CD14-positive monocyte (primary cell): ENCODE measurements at regions not wholly inside any gene's neighbourhood (a gene's known extent, or its start where the extent isn't known, plus 50 kb on each side); places are given as distances from the start of the nearest gene placed in this dataset.

Source experiments
- DNase-seq, 3 donors: peaks; one replicate each; pipeline ENCODE4 v3.0.0-alpha.2; 2011 to 2022
- H2AFZ ChIP-seq: 2 replicates; pipeline ENCODE4 v1.6.0; 2012; ENCODE audit warnings: mild to moderate bottlenecking, low read depth, low read length, inconsistent platforms; ENCODE audit not compliant: insufficient read depth, poor library complexity, severe bottlenecking
- H3K27ac ChIP-seq, 2 donors: 1 replicate in 1 of 2; 2 replicates in 1 of 2; pipeline ENCODE4 v1.5.1; 2012 to 2013; ENCODE audit warnings: low read length in 2 of 2, control low read depth in 1 of 2, inconsistent platforms in 1 of 2, low read depth in 1 of 2, mild to moderate bottlenecking in 1 of 2
- H3K27me3 ChIP-seq, 2 donors: one replicate each; pipeline versions ENCODE4 v1.6.0 to v1.6.1; 2011 to 2013; ENCODE audit warnings: low read length in 2 of 2; ENCODE audit not compliant: control insufficient read depth in 2 of 2, insufficient read depth in 2 of 2
- H3K36me3 ChIP-seq, 2 donors: replicated peaks in 1 of 2; 1 replicate in 1 of 2; 2 replicates in 1 of 2; pipeline versions ENCODE4 v1.5.1 to v1.6.1; 2012 to 2013; ENCODE audit warnings: low read length in 2 of 2, control low read depth in 1 of 2, inconsistent platforms in 1 of 2, mild to moderate bottlenecking in 1 of 2; ENCODE audit not compliant: insufficient read depth in 2 of 2, control insufficient read depth in 1 of 2
- H3K4me1 ChIP-seq, 2 donors: 1 replicate in 1 of 2; 2 replicates in 1 of 2; pipeline versions ENCODE4 v1.5.1 to v1.6.1; 2012 to 2013; ENCODE audit warnings: low read length in 2 of 2, control low read depth in 1 of 2, inconsistent platforms in 1 of 2, mild to moderate bottlenecking in 1 of 2, moderate library complexity in 1 of 2; ENCODE audit not compliant: insufficient read depth in 2 of 2, control insufficient read depth in 1 of 2
- H3K4me2 ChIP-seq: replicated peaks from 2 replicates; pipeline ENCODE3; 2012; ENCODE audit warnings: low read length, moderate library complexity, mild to moderate bottlenecking; ENCODE audit not compliant: poor library complexity, severe bottlenecking; ENCODE audit errors: extremely low read depth
- H3K4me3 ChIP-seq, 3 experiments: fragments of 200-600 bp in 1 of 3; sonication (generic) in 1 of 3; replicated peaks in 1 of 3; 1 replicate in 2 of 3; 2 replicates in 1 of 3; pipeline ENCODE4 v1.5.1; 2011 to 2013; ENCODE audit warnings: low read length in 3 of 3, mild to moderate bottlenecking in 3 of 3, control low read depth in 2 of 3, low read depth in 2 of 3, inconsistent platforms in 1 of 3, moderate library complexity in 1 of 3
- H3K79me2 ChIP-seq: 2 replicates; pipeline ENCODE4 v1.6.0; 2012; ENCODE audit warnings: mild to moderate bottlenecking, control low read depth, inconsistent platforms, low read length, moderate library complexity; ENCODE audit not compliant: insufficient read depth
- H3K9ac ChIP-seq: 2 replicates; pipeline ENCODE4 v1.6.0; 2017; ENCODE audit warnings: low read length, mild to moderate bottlenecking; ENCODE audit not compliant: insufficient read depth, poor library complexity, severe bottlenecking
- H3K9me3 ChIP-seq, 2 donors: replicated peaks in 1 of 2; 1 replicate in 1 of 2; 2 replicates in 1 of 2; pipeline versions ENCODE4 v1.5.1 to v1.6.1; 2012 to 2013; ENCODE audit warnings: low read length in 2 of 2, control low read depth in 1 of 2; ENCODE audit not compliant: control insufficient read depth in 1 of 2, insufficient read depth in 1 of 2
- H4K20me1 ChIP-seq: 2 replicates; pipeline ENCODE4 v1.6.0; 2012; ENCODE audit warnings: mild to moderate bottlenecking, low read length, control low read depth, moderate library complexity; ENCODE audit not compliant: insufficient read depth
- H3K27ac Mint-ChIP-seq, 7 donors: one replicate each; pipeline ENCODE4 v1.8.0; 2020; ENCODE audit warnings: mild to moderate bottlenecking in 7 of 7, mixed read lengths in 7 of 7, moderate library complexity in 6 of 7, inconsistent platforms in 2 of 7
- H3K27me3 Mint-ChIP-seq, 3 donors: one replicate each; pipeline ENCODE4 v1.8.0; 2021 to 2022; ENCODE audit warnings: low read depth in 3 of 3, mild to moderate bottlenecking in 3 of 3, mixed read lengths in 3 of 3, moderate library complexity in 3 of 3, inconsistent platforms in 1 of 3
- H3K36me3 Mint-ChIP-seq, 2 donors: one replicate each; pipeline ENCODE4 v1.8.0; 2020; ENCODE audit warnings: mixed read lengths in 2 of 2, inconsistent platforms in 1 of 2, mild to moderate bottlenecking in 1 of 2
- H3K4me1 Mint-ChIP-seq: one replicate; pipeline ENCODE4 v1.8.0; 2020; ENCODE audit warnings: mild to moderate bottlenecking, mixed read lengths
- H3K4me3 Mint-ChIP-seq, 2 donors: one replicate each; pipeline ENCODE4 v1.8.0; 2020; ENCODE audit warnings: mild to moderate bottlenecking in 2 of 2, mixed read lengths in 2 of 2, moderate library complexity in 1 of 2
- H3K9me3 Mint-ChIP-seq, 7 donors: one replicate each; pipeline ENCODE4 v1.8.0; 2020 to 2022; ENCODE audit warnings: mixed read lengths in 7 of 7, mild to moderate bottlenecking in 6 of 7, moderate library complexity in 6 of 7, inconsistent platforms in 2 of 7
- WGBS: methylation state at CpG from one replicate; pipeline ENCODE4 v1.1.5; 2013; ENCODE audit warnings: missing lambda C conversion rate; ENCODE audit not compliant: insufficient coverage; 5-methylcytosine and 5-hydroxymethylcytosine counted together
- intact Hi-C, 2 donors: fragments of 100-400 bp; cut with micrococcal nuclease; formaldehyde crosslinking; loops; one replicate each; pipeline versions ENCODE4 v1.15.0 to v1.15.1; 2023
- TF ChIP-seq, protein P1 (sequence below): fragments of 200-600 bp; IDR thresholded peaks from one replicate; pipeline ENCODE4 v1.8.0; 2022; ENCODE audit warnings: antibody characterized with exemption, mild to moderate bottlenecking

DNA sequence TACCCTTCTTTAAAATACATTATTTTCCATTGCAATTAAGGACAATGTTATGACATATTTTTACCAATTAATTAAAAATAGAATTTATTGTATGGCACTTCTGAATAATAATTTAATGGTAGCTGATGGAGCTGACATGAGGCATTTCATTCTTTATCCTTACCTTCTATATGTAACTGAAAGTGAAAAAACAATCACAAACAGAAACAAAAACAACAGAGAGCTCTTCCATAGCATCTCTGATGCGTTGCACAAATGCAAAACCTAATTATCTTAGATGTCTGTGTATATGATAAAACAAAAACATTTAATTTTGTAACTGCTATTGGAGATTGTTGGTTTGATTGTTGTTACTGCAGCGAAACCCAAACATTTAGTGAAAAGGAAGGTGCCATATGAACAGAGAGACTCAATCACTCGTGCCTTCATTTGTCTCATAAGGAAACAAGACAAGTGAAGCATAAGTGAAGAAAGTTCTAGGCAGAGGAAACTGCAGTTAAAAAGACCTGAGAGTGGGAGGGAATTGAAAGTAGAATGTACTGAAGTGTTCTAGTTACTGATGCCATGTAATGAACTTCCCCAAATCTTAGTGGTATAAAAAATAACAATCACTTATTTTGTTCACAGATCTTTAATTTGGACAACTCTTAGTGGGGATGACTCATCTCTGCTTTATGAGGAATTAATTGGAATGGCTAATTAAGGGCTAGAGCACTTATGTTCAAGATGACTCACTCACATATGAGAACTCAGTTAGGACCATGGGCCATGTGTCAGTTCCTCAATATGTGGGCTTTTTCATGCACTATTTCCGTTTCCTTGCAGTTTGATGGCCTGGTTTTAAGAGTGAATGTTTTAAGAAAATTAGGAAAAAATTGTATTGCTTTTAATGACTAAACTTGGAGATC, 245.0 kb upstream of the OLFM3 start:
- TF ChIP-seq, protein P1, sequence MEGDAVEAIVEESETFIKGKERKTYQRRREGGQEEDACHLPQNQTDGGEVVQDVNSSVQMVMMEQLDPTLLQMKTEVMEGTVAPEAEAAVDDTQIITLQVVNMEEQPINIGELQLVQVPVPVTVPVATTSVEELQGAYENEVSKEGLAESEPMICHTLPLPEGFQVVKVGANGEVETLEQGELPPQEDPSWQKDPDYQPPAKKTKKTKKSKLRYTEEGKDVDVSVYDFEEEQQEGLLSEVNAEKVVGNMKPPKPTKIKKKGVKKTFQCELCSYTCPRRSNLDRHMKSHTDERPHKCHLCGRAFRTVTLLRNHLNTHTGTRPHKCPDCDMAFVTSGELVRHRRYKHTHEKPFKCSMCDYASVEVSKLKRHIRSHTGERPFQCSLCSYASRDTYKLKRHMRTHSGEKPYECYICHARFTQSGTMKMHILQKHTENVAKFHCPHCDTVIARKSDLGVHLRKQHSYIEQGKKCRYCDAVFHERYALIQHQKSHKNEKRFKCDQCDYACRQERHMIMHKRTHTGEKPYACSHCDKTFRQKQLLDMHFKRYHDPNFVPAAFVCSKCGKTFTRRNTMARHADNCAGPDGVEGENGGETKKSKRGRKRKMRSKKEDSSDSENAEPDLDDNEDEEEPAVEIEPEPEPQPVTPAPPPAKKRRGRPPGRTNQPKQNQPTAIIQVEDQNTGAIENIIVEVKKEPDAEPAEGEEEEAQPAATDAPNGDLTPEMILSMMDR, result no peak
- Mint-ChIP-seq H3K36me3 (no peaks in the 10 kb centered on the region), H3K4me1 (no peaks in the 10 kb centered on the region), H3K9me3 (peaks cover 0 to 2% (median 0%) of the 10 kb centered on the region in 7 donors), H3K27ac (no peak overlapping the region), H3K27me3 (no peaks in the 10 kb centered on the region), H3K4me3 (no peak overlapping the region)
- intact Hi-C loops, result no loop called here
- Histone ChIP-seq H3K27ac (no peak overlapping the region), H3K4me3 (no peak overlapping the region), H3K27me3 (no peaks in the 10 kb centered on the region), H3K4me2 (no peak overlapping the region), H3K9me3 (no peaks in the 10 kb centered on the region), H3K9ac (no peak overlapping the region), H3K79me2 (no peaks in the 10 kb centered on the region), H3K4me1 (no peaks in the 10 kb centered on the region), H4K20me1 (no peaks in the 10 kb centered on the region), H3K36me3 (no peaks in the 10 kb centered on the region), H2AFZ (no peak overlapping the region)
- 80% methylated on average over 2 of the region's 4 CpGs for WGBS
- no peak for DNase-seq

DNA sequence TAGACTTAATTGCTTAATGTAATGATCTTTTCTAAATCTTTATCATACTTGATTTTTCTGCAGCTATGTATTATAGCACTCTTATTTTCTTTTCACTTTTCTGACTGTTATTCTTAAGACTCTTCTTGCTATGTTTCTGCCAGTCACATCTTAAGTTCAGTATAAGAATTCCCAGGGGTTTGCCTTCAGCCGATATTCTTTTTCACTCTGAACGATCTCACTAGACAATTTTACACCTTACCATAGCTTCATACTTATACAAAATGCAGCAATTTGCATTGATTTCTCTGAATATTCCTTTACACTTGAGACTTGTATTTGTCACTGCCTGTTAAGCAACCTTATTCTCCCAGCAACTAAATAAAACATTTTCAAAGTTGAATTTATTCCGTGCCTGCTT, 242.5 kb upstream of the OLFM3 start:
- H3K4me3 Mint-ChIP-seq, result no peak overlapping the region
- H3K27ac ChIP-seq, result no peak overlapping the region
- H3K27ac Mint-ChIP-seq, result no peak overlapping the region
- H4K20me1 ChIP-seq, result no peaks in the 10 kb centered on the region
- H3K9ac ChIP-seq, result no peak overlapping the region
- no peak overlapping the region for H3K4me2 ChIP-seq
- no peaks in the 10 kb centered on the region for H3K4me1 ChIP-seq
- peaks cover 0 to 10% of the 10 kb centered on the region in 2 donors for H3K9me3 ChIP-seq
- peaks cover 0 to 4% (median under 1%) of the 10 kb centered on the region in 7 donors for H3K9me3 Mint-ChIP-seq
- H3K36me3 ChIP-seq, result no peaks in the 10 kb centered on the region
- H3K27me3 Mint-ChIP-seq, result no peaks in the 10 kb centered on the region
- DNase-seq, result no peak
- H2AFZ ChIP-seq, result no peak overlapping the region
- intact Hi-C loops, result no loop called here
- H3K79me2 ChIP-seq, result no peaks in the 10 kb centered on the region
- TF ChIP-seq, protein P1, result no peak
- no peaks in the 10 kb centered on the region for H3K4me1 Mint-ChIP-seq
- no peak overlapping the region for H3K4me3 ChIP-seq
- H3K36me3 Mint-ChIP-seq, result no peaks in the 10 kb centered on the region
- H3K27me3 ChIP-seq, result no peaks in the 10 kb centered on the region
- WGBS, result 87% methylated on average over 3 of the region's 3 CpGs
